HG03432 (cell line): ENCODE measurements at regions not wholly inside any gene's neighbourhood (a gene's known extent, or its start where the extent isn't known, plus 50 kb on each side); places are given as distances from the start of the nearest gene placed in this dataset.

Source experiments
- ATAC-seq: cut with Tn5 transposase; IDR thresholded peaks from one replicate; pipeline ENCODE4 v1.9.1; 2021; ENCODE audit warnings: mild to moderate bottlenecking, moderate library complexity; ENCODE audit not compliant: unreplicated experiment

DNA sequence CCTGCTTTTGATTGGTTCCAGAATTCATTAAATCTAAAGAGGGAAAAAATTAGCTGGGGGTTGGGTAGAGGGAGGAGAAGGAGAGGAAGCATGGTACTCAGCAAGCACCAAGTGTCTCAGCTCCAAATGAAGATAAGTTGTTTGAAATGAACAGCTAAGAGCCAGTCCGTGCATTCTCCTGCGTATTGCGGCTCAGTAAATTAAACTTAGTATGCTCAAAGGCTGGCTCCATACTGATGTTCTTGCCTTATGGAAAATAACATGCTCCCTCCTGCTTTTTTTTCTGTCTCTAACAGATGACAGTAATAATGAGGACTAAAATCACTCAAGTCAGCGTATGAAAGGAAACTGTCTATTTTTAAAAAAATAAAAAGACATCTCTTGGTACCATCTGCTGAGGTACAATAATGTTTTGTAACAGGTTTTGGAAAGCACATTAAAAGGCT, 161.0 kb downstream of the SPATA31D1 start:
- ATAC-seq = no peak

DNA sequence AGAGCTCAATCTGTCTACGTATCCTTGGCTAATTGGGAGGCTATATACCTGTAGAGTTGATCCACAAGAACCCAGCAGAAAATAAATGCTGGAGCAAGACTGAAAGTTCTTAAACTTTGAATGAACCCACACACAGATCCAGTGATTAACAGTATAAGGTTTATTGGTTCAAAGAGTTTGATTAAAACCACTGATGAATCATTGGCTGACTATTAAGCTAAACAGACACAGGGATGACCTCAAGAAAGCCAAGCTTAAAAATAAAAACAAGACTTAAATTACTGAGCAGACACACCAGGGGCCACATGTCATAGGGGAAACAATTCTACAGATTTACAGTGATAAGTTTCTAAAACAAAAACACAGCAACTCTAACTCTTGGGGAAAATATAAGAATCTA, 163.6 kb downstream of the SPATA31D1 start:
- no peak for ATAC-seq

DNA sequence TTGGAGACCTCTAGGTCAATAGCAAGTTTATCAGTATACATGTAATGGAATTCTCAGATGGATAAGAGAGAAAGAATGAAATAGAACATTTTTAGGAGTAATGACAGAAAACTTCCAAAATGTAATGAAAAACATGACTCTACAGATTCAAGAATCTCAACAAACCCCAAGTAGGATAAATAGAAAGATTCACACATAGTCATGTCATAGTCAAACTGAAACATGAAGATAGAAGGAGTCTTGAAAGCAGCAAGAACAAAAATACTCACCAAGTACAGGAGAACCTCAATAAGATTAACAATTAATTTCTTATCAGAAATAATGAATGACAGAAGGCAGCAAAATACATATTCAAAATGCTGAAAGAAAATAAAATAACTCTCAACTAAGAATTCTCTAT, 164.5 kb downstream of the SPATA31D1 start:
- ATAC-seq = peak; percentile 76

DNA sequence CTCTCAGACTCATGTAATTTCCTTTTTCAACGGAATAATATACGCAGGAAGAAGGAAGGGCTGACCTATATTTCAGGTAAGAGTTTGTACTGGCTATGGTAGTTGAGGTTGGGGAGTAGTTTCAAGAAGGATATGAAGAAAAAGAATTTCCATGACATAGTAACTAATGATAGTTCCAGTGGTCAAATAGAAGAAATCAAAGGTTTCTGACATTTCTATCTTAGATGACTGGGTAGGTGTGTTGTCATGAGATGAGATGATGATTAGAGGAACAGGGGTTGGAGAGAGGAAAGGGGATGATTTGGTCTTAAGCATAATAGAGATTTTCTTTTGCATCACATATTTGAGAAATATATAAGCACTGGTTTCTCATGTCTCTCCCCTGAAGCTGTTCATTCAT, 166.0 kb downstream of the SPATA31D1 start:
- no peak for ATAC-seq

DNA sequence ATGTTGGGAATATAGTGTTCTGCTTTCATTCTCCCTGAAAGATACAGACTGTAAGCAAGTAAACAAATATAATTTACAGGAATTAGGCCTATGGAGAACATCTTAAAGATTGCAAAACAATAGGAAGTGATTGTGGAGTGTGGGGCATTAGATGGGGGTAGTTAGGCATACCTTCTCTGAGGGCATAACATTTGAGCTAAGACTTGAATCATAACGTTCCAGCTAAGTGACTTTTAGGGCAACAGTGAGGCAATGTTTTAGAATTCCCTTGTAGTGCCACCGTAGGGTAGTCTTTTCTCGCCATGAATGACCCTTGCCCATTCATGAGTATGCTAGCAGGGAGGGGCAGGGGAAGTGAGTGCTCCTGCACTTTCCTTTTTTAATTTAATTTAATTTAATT, 173.3 kb downstream of the SPATA31D1 start:
- ATAC-seq = no peak

DNA sequence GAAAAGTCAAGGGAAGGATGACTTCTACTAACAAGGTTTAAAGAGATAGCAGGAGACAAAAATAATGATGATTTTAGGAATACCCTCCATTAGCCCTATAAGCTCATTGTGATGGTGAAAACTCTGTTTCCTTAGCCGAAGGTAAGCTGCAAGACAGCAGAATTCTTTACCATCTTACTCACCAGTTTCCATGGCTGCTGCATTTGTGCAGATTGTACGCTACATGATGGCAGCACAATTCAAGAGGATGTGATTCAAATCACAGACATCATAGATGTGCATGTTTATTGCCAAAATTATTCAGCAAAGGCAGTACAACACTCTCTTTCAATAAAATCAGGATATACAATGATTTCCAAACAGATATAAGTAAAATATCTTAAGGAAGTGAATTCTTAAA, 175.6 kb downstream of the SPATA31D1 start:
- no peak for ATAC-seq

DNA sequence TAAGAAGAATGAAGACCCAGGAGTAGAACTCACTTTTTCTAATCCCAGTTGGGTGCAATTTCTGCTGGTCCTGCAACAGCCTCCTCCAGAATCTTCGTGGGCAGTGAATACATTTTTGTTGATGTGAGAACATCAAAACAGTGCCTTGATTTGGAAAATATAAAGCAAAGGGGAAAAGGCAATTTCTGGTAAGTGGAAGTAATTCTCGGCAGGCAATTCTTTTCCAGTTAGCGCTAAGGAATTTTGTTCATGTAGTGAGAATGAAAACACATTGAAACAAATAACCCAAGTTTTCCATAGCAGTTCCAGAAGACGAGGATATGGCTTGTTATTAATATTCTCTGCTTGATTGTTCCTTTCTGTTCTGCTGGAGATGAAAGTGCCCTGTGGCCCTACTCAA, 178.7 kb downstream of the SPATA31D1 start:
- no peak for ATAC-seq

DNA sequence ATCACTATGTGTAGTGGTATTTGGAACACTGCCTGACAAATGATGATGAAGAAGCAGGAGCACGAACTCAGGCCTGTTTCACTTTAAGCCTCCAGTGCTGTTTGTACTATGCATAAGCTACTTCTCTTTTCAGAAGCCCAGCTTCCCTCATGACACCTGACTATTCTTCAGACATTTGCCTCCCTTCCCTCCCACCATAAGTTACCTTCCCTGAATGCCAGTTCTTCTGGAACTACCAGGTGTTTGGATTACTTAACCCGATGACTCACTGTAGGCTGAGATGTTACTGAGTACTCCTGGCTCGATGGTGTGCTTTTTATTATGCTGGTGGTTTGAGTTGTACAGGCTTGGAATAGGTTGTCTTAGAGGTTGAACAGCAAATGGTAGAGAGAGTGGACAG, 180.0 kb downstream of the SPATA31D1 start:
- ATAC-seq = no peak

DNA sequence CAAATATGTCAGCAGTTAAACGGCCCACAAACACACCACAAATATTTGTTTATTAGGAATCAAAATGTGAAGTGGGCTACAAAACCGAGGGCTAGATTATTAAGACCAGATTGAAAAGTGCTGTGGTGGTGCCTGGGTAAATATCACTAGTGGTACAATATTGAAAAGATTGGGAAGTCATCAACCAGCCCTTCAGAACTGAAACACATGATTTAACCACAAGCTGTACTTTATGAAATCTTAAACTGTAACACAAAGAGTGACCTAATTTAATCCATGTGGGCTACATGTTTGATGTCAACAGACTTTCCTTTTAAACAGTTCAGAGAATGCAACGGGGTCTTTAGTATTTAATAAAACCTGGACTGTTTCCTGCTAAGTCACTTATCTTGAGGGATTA, 182.3 kb downstream of the SPATA31D1 start:
- ATAC-seq = no peak

DNA sequence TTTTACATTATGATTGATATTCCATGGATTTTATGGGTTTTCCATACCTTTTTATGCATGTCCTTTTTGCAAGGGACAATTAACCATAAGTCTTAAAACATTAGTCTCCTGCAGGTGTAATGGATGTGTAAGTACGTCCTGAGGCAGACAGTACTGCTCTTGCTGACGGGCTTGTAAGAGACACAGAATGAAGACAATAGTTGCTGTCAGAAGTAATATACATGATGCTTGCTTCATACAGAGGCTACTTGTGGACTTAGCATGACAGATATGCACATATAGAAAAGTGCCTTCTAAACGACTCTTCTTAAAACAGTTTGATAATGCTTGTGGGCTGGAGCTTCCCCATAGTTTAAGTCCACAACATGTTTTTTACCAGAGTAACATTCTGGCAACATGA, 182.7 kb downstream of the SPATA31D1 start:
- no peak for ATAC-seq

DNA sequence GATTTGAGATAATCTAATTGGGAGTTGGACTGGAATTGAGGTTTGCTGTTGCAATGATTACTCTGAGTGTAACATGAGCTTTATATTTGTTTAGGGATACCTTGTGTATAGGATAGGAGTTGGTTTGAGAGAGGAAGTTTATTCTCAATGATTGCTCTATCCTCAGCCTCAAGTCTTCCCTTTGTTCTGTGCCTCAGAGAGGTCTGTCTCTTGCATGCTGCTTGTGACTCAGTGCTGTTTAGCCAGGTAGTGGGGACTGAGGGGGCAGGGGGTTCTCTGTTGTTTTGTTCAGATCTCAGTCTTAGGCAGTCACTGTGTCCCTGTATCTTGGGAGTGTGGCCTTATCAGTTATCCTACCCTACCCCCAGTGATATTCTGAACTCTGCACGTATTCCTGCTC, 192.1 kb downstream of the SPATA31D1 start:
- ATAC-seq = no peak

DNA sequence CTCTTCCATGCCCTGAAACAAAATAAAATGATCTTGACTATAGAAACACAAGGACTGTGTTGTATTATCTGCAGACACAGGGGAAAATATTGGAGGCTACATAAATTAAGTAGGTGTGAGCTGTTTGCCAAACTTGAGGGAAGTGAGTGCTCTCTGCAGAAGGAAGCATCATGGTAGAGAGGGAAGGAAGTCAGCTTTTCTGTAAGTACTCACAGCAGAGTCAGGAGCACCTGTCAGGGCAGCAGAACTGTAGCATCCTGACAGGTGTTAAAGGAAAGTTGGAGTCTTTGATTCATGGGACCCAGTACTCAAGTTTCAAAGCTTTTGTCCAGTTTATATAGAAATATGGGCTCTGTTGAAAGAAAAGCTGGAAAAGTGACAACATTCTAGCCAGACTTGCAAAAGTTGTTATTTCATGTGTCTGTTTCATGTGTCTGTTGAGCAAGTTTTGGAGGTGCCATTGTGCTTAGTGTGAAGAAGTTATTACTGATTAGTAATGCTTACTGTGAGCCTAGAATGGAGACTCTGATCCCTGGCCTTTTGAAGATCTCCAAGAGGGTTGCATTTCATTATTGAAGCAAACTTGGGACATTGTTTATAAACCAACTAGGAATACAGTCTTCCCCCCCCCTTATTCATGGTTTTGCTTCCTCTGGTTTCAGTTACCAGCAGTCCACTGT, 194.7 kb downstream of the SPATA31D1 start:
- no peak for ATAC-seq

DNA sequence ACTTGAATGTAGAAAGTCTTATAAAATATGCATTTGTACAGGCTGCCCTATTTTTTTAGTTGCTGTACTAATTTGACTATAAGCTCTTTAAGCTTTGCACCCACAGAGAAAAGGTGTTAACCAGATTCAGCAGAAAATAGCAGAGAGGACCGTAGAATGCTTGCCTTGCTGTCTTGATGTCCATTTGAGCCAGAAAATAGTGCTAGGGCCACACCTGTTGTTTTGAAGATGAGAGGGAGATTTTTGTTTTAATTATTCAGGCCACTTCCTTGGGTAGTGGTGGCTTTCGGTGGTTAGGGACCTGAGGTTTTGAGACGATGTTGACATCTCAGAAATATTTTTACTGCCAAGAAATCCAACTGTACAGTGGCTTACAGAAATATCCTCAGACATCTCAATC, 196.0 kb downstream of the SPATA31D1 start:
- ATAC-seq = no peak

DNA sequence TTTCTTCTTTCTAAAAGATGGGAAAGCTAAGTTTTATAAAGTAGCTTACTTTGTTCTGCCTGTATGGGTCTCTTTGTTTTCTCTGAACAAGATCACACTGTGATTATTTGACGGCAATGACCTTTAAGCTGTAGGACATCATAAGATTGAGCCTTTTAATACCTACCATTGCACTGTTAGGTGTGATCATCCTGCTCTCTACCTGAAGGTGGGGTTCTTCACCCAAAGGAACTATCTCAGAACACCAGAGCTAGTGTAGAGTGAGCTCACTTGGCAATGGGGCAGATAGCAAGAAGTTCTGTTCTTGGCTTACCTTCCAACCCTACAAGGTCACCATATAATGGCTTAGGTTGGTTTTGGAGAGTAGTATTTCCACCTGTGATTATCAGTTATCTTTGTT, 200.2 kb downstream of the SPATA31D1 start:
- ATAC-seq = no peak

DNA sequence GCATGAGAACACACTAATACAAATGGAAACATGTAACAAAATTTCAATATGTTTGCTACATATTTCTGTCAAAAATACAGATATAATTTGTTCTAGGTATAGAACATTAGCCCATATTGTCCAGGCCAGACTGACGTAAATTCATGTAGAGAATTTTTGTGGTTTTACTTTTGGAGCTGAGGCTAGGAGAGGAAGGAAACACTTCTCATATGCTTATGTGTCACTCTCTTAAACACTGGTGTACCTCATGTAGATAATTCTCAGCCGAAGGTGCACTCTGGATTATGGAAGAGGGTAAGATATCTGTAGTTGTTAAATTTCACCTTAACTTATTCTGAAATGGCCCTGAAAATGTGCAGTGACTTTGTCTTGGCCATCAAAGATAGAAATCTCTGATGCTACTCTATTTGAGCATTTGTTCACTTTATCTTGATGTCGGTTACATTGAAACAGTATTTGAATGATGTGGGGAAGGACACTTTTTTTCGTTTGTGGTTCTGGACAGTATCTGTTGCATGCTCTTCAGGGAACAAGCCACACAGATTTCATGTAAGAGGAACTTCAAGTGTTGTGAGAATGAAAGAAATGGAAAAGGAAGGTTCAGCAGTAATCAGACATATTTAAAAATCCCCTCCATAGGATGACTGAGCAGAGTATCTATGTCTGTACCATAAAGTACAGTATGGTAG, 202.7 kb downstream of the SPATA31D1 start:
- no peak for ATAC-seq

DNA sequence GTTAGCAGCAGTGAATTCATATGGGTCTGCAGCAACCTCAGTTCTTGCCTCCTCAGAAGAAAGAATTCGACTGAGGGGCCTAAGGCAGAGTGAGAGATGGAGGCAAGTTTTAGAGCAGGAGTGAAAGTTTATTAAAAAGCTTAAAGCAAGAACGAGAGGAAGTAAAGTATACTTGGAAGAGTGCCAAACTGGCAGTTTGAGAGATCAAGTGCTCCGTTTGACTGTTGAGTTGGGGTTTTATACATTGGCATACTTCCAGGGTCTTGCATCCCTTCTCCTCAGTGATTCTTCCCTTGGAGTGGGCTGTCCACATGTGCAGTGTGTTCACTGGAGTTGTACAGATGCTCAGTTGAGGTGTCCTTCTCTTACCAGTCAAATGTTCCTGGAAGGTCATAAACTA, 203.6 kb downstream of the SPATA31D1 start:
- no peak for ATAC-seq

DNA sequence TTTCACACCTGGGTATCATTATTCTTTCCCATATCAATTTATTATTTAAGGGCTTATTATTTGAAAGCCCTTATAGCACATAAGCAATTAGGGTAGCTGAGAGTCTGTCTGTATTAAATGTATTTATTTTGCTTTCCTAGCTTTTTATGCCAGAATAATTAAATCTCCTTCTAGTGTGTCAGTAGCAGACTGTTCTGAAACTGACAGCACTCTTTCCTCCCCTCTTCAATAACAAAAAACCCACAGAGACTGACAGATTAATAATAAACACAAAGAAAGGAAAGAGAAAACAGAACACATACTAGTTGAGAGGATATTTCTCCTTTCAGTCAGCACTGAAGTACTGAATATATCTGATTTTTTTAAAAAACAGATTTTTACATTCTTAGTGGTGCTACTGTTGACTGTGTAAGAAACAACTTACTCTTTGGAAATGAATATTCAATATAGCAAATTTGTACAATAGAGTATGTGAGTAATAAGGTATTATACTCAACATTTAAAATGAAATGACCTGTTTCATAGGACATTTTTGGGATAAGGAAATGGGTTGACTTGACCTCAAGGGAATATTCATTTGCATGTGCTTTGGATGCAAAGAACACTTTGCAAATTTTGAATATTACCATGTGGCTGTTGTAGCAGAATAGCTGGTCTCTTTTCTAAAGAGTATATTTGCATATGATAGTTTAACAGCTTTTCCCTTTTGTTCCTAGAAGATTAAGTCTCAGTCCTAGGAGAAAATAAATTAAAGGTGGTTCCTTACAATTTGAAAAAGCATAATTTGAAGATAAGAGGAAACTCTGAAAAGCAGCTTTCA, 208.3 kb downstream of the SPATA31D1 start:
- no peak for ATAC-seq

DNA sequence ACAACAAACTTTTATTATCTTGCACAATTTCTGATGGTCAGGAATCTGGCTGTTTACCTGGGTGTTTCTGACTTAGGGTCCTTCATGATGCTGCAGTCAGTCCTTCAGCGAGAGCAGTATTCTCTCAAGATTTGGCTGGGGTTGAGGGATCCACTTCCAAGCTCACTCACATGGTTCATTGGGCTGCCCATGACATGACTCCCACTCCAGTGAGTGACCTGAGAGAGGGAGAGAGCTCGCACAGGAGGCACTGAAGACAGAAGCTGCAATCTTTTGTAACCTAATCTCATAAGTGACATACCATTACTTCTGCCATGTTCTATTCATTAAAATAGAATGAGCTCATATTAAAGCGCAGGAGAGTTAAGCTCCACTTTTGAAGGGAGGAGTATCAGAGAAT, 212.6 kb downstream of the SPATA31D1 start:
- no peak for ATAC-seq

DNA sequence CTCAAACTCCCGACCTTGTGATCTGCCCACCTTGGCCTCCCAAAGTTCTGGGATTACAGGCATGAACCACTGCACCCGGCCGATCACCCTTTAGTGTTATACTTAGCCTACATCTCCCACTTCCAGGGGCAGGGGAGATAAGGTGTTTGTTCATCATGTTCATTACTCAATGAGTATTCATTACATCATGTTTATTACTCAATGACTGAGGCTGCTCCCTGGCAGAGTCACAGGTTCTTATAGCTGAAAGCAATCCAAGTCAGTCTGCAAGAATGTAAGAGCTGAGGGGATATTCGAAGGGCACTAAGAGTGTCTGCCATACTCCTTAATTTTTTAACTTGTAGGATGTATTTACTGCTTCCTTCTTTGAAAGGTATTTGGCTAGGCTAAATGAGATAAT, 214.2 kb downstream of the SPATA31D1 start:
- no peak for ATAC-seq

DNA sequence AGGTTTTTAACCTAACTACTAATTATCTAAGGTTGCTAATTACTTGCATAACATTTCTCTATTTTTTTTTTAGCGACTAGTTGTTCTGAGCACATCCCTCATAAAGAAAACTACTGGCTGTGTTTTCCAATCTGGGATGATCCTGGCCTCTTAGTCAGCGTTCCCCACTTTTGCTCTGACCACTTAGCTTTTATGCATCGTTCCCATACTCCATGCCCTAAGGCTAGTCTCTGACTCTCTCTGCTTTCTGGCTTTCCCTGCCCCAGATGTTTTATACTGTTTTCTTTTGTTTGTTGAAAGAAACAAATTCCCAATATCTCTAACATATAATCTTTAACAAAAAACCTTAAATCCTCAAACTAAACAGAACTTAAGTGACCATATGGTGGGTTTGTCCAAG, 217.9 kb downstream of the SPATA31D1 start:
- no peak for ATAC-seq

DNA sequence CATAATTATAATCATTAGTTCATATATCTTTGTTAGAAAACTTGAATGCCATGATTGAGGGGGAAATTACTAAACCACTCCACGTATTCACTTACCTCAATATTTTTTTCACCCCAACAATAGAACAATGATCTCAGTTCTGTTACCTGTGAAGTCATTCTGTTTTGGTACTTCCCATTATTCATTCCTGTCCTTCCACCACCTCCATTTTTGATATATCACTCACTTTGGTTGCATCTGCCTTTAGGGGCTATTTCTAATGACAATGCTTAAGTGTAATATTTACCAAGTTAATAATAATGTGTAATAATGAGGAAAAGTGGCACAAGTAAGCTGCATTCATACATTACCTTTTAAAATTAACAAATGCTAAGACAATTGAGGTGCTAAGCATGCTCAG, 218.4 kb downstream of the SPATA31D1 start:
- ATAC-seq = no peak
